ENCODE measurements at regions not wholly inside any gene's neighbourhood (a gene's known extent, or its start where the extent isn't known, plus 50 kb on each side); places are given as distances from the start of the nearest gene placed in this dataset.

DNA sequence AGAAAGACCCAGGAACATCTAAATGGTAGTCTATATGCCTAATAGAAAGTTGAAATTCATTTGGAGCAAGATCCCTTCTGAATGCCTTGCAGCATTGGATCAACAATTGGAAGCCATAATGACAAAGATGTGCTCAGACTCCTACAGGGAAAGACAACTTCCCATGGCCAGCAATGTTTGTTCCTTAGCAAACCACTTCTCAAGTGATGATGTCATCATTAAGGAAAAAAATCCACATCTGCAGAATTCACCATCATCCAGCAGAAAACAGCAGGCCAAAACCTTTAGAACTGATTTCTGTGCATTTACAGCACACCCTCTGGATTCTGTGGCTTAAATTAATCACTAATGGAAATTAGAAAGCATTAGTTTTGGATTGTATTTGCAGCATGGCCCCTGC lies 82.4 kb upstream of the ZIC3 start:
- Mint-ChIP-seq H3K27ac (ENCODE audit: low read depth) (no peak overlapping the region), H3K36me3 (ENCODE audit: insufficient read depth) (no peaks in the 10 kb centered on the region), H3K9me3 (no peaks in the 10 kb centered on the region), H3K4me1 (no peaks in the 10 kb centered on the region), H3K27me3 (no peaks in the 10 kb centered on the region), H3K4me3 (no peak overlapping the region)
- no peak for DNase-seq (ENCODE audit: low spot score in 2 of 2)
- no peak for ATAC-seq (replicated peaks; ENCODE audit: extremely low read depth, poor library complexity, severe bottlenecking)

DNA sequence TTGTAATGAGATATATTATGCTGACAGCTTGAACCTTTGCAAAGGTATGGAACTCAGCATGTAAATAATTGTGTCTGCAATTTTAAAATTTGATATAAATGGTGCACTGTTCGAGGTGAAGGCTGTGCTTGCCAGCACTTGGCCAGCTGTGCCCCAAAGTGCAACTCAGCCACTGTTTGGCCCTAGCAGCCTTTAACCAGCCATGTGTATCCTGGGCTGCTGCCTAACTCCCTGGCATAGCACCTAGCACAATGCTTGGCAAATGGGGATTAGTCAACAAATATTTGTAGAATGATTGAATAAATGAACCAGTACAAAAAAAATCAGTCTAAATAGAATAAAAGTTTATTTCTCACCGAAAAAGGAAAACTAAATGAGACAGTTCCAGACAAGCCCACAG lies 83.8 kb upstream of the ZIC3 start:
- ATAC-seq (replicated peaks; ENCODE audit: extremely low read depth, poor library complexity, severe bottlenecking), result no peak
- no peaks in the 10 kb centered on the region for H3K27me3 Mint-ChIP-seq

DNA sequence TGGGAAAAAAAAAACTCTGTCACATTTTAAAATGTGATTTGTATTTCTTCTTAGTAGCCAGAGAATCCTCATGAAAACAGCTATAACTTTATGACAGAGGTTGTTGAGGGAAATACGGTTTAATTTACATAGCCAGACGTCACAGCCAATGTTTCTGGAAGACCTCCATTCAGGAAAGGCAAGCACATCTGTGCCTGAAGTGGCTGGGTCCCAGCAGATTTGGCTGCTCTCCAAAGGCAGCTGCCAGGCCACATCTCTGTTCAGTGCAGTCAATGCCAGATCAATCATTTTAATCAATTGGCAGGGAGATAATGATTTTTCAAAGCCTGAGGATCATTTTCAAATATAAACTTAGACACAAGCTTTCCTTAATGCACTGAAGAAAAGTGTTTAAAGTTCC lies 86.5 kb upstream of the ZIC3 start:
- H3K27ac Mint-ChIP-seq (ENCODE audit: low read depth), result no peak overlapping the region
- no peak overlapping the region for H3K4me3 Mint-ChIP-seq
- H3K36me3 Mint-ChIP-seq (ENCODE audit: insufficient read depth), result no peaks in the 10 kb centered on the region
- no peaks in the 10 kb centered on the region for H3K4me1 Mint-ChIP-seq
- H3K9me3 Mint-ChIP-seq, result no peaks in the 10 kb centered on the region
- no peaks in the 10 kb centered on the region for H3K27me3 Mint-ChIP-seq
- no peak for DNase-seq (ENCODE audit: low spot score in 2 of 2)
- no peak for ATAC-seq (replicated peaks; ENCODE audit: extremely low read depth, poor library complexity, severe bottlenecking)

More for the DNA sequence above, 83.8 kb upstream of the ZIC3 start:
- no peaks in the 10 kb centered on the region for H3K9me3 Mint-ChIP-seq
- H3K27ac Mint-ChIP-seq (ENCODE audit: low read depth), result no peak overlapping the region
- DNase-seq (ENCODE audit: low spot score in 2 of 2), result no peak
- H3K36me3 Mint-ChIP-seq (ENCODE audit: insufficient read depth), result no peaks in the 10 kb centered on the region
- H3K4me3 Mint-ChIP-seq, result no peak overlapping the region
- H3K4me1 Mint-ChIP-seq, result no peaks in the 10 kb centered on the region

DNA sequence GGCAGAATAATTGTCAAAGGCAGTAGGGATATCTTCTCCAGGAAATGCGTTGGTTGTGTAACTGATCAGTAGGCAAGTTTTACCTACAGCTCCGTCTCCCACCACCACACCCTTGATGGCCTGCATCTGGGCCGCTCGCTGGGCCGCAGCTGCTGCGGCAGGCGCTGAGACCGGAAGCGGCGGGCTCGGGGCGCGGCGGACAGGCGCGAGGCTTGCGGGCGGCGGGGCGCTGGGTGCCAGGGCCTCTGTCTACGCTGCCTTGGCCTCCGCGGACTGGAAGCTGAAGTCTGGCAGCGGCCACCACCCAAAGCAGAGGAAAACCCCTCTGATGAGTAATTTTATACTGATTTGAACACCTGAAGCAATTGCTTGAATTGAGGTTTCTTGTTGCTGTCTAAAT lies 124.2 kb upstream of the ZIC3 start:
- DNase-seq (ENCODE audit: low spot score in 2 of 2) (no peak), ATAC-seq (replicated peaks; ENCODE audit: extremely low read depth, poor library complexity, severe bottlenecking) (no peak)
- H3K36me3 Mint-ChIP-seq (ENCODE audit: insufficient read depth), result no peaks in the 10 kb centered on the region
- H3K27me3 Mint-ChIP-seq, result no peaks in the 10 kb centered on the region
- no peak overlapping the region for H3K27ac Mint-ChIP-seq (ENCODE audit: low read depth)
- no peaks in the 10 kb centered on the region for H3K4me1 Mint-ChIP-seq
- H3K9me3 Mint-ChIP-seq, result peaks cover 5% of the 10 kb centered on the region
- H3K4me3 Mint-ChIP-seq, result no peak overlapping the region

DNA sequence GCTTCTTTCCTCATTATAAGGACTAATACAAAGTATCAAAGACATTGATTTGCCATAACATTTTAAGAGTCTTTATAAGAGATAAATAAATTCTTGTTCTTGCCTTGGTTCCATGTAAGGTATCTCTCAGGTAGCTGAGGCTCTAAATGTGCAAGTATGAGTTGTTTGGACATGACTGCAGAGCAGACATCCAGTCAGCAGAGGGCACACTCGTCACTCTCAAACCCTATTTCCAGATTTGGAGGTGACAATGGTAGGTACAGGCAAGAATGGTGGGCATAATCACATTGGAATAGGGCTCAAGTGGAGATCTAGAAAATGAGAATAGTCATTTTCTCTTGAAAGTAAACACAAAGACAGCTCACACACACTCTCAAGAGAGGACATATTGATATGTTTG lies 133.3 kb upstream of the ZIC3 start:
- Mint-ChIP-seq H3K4me3 (no peak overlapping the region), H3K36me3 (ENCODE audit: insufficient read depth) (no peaks in the 10 kb centered on the region), H3K27ac (ENCODE audit: low read depth) (no peak overlapping the region), H3K27me3 (peaks cover 13% of the 10 kb centered on the region), H3K4me1 (no peaks in the 10 kb centered on the region), H3K9me3 (peaks cover 19% of the 10 kb centered on the region)
- ATAC-seq (replicated peaks; ENCODE audit: extremely low read depth, poor library complexity, severe bottlenecking) (no peak), DNase-seq (ENCODE audit: low spot score in 2 of 2) (no peak)

DNA sequence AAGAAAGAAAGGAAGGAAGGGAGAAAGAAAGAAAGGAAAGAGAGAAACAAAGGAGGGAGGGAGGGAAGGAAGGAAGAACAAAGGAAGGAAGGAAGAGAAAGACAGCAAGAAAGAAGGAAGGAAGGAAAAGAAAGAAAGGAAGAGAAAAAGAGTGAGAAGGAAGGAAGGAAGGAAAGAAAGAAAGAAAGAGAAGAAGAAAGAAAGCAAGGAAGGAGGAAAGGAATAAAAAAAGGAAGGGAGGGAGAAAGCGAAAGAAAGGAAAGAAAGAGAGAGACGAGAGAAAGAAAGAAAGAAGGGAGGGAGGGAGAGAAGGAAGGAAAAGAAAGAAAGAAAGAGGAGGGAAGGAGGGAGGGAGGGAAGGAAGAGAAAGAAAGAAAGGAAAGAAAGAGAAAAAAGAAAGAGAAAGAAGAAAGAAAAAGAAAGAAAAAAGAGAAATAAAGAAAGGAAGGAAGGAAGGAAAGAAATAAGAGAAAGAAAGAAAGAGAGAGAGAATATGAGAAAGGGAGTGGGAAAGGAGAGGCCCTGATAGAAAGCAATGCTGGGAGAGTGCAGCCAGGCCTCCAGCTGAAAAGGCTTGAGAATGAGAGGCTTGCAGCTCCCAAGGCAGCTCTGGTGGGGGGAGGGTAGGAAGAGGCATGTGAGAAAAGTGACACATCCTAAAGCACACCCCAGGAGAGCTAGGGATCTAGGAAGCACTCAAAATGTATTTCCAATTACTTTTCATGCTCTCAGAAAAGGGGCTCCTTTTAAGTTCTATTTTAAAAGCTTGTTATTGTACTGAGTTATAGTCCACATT lies 134.0 kb upstream of the ZIC3 start:
- H3K27me3 Mint-ChIP-seq, result peaks cover 15% of the 10 kb centered on the region
- no peak for DNase-seq (ENCODE audit: low spot score in 2 of 2)
- no peak overlapping the region for H3K27ac Mint-ChIP-seq (ENCODE audit: low read depth)
- H3K4me1 Mint-ChIP-seq, result no peaks in the 10 kb centered on the region
- ATAC-seq (replicated peaks; ENCODE audit: extremely low read depth, poor library complexity, severe bottlenecking), result no peak
- peaks cover 19% of the 10 kb centered on the region for H3K9me3 Mint-ChIP-seq
- no peaks in the 10 kb centered on the region for H3K36me3 Mint-ChIP-seq (ENCODE audit: insufficient read depth)
- no peak overlapping the region for H3K4me3 Mint-ChIP-seq

DNA sequence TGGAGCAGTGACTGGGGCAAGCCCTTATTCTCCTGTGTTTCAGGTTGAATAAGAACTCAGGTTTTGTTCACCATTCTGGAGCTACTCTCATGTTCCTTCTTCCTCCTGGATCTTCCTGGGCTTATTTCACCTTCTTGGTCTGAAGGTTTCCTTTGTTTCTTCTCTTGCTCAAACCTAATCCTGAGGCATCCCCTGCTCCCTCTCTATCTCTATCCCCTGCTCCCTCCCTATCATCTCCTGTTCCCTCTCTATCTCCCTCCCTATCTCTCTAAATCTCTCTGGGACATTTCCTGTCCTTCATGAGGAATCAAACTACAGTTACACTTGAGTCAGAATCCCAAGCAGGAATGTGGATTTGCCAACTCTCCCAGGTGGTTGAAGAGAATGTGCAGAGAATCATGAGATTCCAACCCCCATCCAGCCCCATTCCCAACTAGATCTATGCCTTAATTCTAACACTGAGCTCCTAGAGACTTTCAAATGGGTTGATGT lies 134.9 kb upstream of the ZIC3 start:
- no peak overlapping the region for H3K27ac Mint-ChIP-seq (ENCODE audit: low read depth)

DNA sequence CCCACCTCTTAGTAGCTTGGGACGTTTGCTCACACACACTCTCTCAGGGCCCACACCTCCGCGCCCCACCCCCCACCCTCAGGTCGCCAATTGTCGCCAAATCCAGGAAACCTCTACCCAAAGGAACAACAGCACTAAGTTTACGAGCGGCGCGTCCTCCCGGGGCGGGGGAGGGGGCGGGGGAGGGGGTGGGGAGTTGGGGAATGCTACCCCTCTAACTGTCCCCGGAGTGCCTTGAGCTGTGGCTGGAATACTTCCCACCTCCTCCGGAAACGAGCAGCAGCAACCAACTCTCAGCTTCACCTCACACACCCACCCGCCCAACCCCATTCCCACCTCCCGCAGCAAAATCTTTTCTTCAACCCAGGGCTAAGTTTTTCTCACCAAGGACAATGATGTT lies 135.6 kb upstream of the ZIC3 start:
- Mint-ChIP-seq H3K4me3 (no peak overlapping the region), H3K36me3 (ENCODE audit: insufficient read depth) (no peaks in the 10 kb centered on the region), H3K27ac (ENCODE audit: low read depth) (no peak overlapping the region), H3K4me1 (no peaks in the 10 kb centered on the region), H3K9me3 (peaks cover 7% of the 10 kb centered on the region), H3K27me3 (peaks cover 30% of the 10 kb centered on the region)
- DNase-seq (ENCODE audit: low spot score in 2 of 2), result no peak
- ATAC-seq (replicated peaks; ENCODE audit: extremely low read depth, poor library complexity, severe bottlenecking), result no peak

More for the DNA sequence above, 134.9 kb upstream of the ZIC3 start:
- ATAC-seq (replicated peaks; ENCODE audit: extremely low read depth, poor library complexity, severe bottlenecking), result no peak
- DNase-seq (ENCODE audit: low spot score in 2 of 2), result no peak
- Mint-ChIP-seq H3K36me3 (ENCODE audit: insufficient read depth) (no peaks in the 10 kb centered on the region), H3K9me3 (peaks cover 14% of the 10 kb centered on the region), H3K4me3 (no peak overlapping the region), H3K27me3 (peaks cover 24% of the 10 kb centered on the region), H3K4me1 (no peaks in the 10 kb centered on the region)

DNA sequence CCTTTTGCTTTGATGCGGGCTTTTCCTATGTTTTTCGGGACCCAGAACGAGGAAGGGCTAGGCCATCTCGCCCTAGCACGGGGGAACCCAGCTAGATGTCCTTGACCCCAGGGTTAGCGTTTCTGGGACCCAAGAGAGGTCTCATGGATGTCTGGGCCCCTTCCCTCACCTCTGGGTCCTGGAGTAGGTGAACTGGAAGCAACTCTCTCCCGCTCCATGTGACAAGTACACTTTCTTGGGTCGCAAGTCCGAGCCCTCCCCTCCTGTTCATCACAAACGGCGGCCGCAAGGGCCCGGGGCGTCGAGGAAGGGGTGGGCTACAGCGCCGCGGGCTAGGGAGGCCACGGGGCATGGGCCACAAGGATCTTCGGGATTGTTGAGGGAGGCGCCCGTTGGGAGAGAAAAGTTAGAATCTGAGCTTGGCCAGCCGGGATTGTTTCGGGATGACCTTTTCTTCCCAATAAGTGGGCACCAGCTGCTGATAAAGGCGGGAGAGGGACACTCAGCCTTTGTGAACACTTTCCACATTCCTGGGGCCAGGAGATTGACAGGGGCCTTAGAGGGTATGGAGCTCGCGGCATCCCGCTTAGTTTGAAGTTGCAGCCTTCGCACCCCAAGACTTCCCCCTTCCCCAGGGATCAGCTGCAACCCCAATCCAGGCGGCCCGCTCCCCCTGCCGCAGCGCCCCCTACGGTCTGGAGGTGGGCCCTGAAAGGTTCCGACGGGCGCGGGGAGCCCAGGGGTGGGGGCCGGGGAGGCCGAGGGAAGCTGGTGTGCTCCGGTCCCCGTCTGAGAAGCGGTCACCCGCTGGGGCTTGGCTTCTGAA lies 136.9 kb upstream of the ZIC3 start:
- ATAC-seq (replicated peaks; ENCODE audit: extremely low read depth, poor library complexity, severe bottlenecking) (no peak), DNase-seq (ENCODE audit: low spot score in 2 of 2) (no peak)
- H3K27ac Mint-ChIP-seq (ENCODE audit: low read depth), result no peak overlapping the region
- H3K4me3 Mint-ChIP-seq, result no peak overlapping the region
- H3K36me3 Mint-ChIP-seq (ENCODE audit: insufficient read depth), result no peaks in the 10 kb centered on the region
- H3K27me3 Mint-ChIP-seq, result peaks cover 38% of the 10 kb centered on the region
- peaks cover 6% of the 10 kb centered on the region for H3K9me3 Mint-ChIP-seq
- no peaks in the 10 kb centered on the region for H3K4me1 Mint-ChIP-seq

DNA sequence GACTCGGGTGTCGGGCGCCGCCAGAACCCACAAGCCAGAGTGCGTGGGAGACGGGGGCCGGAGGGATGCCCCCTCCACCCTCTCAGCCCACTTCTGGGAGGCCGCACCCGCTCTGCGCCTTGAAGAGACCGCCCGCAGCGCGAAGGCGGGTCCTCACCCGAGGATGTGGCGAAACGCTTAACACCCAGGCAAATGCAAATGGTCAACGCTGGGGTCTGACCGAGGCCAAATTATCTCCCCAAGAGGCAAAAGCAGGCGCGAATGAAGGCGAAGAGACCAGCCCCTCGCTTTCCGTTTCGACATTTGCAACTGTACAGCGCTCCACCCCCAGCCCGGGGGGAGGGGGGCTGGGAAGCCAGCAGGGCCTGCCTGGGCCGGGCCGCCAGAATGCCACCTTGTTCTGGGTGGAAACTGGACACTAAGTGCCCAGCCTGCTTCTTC lies 137.7 kb upstream of the ZIC3 start:
- DNase-seq (ENCODE audit: low spot score in 2 of 2) (no peak), ATAC-seq (replicated peaks; ENCODE audit: extremely low read depth, poor library complexity, severe bottlenecking) (no peak)
- Mint-ChIP-seq H3K27me3 (peaks cover 46% of the 10 kb centered on the region), H3K4me3 (no peak overlapping the region), H3K27ac (ENCODE audit: low read depth) (no peak overlapping the region), H3K36me3 (ENCODE audit: insufficient read depth) (no peaks in the 10 kb centered on the region), H3K4me1 (no peaks in the 10 kb centered on the region), H3K9me3 (peaks cover 6% of the 10 kb centered on the region)

DNA sequence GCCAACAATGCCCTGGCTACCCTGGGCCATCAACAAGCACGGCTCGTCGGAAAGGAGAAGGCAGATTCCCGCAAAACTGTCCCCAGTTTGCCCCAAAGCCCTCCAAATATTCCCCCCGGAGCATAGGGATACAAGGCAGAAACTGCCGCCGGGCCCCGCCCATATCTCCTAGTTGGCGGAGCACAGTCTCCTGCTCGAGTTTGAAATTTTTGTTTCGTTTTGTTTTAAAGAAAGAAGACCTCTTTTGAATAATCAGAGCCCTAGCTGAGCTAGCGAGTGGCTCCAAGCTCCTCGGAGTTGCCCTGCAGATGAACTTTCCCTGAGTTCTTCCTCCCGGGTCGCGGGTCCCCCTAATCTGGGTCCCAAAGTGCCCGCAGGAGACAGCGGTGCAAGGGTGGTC lies 138.1 kb upstream of the ZIC3 start:
- Mint-ChIP-seq H3K36me3 (ENCODE audit: insufficient read depth) (no peaks in the 10 kb centered on the region), H3K4me1 (no peaks in the 10 kb centered on the region), H3K4me3 (no peak overlapping the region), H3K27me3 (peaks cover 50% of the 10 kb centered on the region), H3K9me3 (peaks cover 6% of the 10 kb centered on the region), H3K27ac (ENCODE audit: low read depth) (no peak overlapping the region)
- no peak for ATAC-seq (replicated peaks; ENCODE audit: extremely low read depth, poor library complexity, severe bottlenecking)
- no peak for DNase-seq (ENCODE audit: low spot score in 2 of 2)

DNA sequence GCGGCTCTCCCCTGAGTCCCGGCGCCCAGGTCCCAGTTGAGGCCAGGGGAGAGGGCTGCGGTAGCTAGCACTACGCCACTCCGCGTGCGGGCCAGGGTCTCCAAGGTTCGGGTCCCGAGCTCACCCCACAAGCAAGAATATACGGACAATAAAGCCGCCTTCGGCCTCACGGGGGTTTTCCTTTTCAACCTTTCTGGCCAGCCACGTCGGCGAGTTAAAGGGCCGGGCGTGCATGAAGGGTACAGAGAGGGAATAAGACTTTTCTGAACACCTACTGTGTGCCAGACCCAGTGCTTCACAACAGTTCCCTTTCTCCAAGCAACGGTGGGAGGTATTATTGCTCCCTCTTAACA lies 138.5 kb upstream of the ZIC3 start:
- DNase-seq (ENCODE audit: low spot score in 2 of 2) (no peak), ATAC-seq (replicated peaks; ENCODE audit: extremely low read depth, poor library complexity, severe bottlenecking) (no peak)
- Mint-ChIP-seq H3K27me3 (peaks cover 50% of the 10 kb centered on the region), H3K36me3 (ENCODE audit: insufficient read depth) (no peaks in the 10 kb centered on the region), H3K4me1 (no peaks in the 10 kb centered on the region), H3K9me3 (peaks cover 6% of the 10 kb centered on the region), H3K4me3 (no peak overlapping the region), H3K27ac (ENCODE audit: low read depth) (no peak overlapping the region)
